PC-3 (cell line): ENCODE measurements at regions not wholly inside any gene's neighbourhood (a gene's known extent, or its start where the extent isn't known, plus 50 kb on each side); places are given as distances from the start of the nearest gene placed in this dataset.

Source experiments
- ATAC-seq: fragments of 200-7000 bp; cut with Tn5 transposase; 2 replicates; pipeline ENCODE4 v1.9.1; 2020; ENCODE audit warnings: mild to moderate bottlenecking, moderate library complexity
- BruUV-seq: library from RNA; stranded (reverse); fragments of 400-500 nt; replicated peaks from 2 replicates; lab custom pipeline; 2021; lab: Mats Ljungman, UMichigan
- CTCF ChIA-PET: fragments of 300-600 bp; sonication (Branson Sonifier 250); formaldehyde crosslinking; loops from one replicate; lab custom pipeline; 2022; ENCODE audit warnings: antibody characterized with exemption; lab: Charles Lee
- POLR2A ChIA-PET: fragments of 300-600 bp; sonication (Branson Sonifier 250); formaldehyde crosslinking; loops from one replicate; lab custom pipeline; 2022; ENCODE audit warnings: antibody characterized with exemption; ENCODE audit not compliant: unreplicated experiment; lab: Charles Lee
- DNase-seq: peaks from one replicate; pipeline ENCODE4 v3.0.0-alpha.2; 2015
- H2AFZ ChIP-seq: fragments of 300-600 bp; sonication (generic); 2 replicates; pipeline ENCODE4 v1.6.0; 2016; ENCODE audit warnings: antibody characterized with exemption, low read length
- H3F3A ChIP-seq: fragments of 300-600 bp; sonication (generic); one replicate; pipeline ENCODE4 v1.6.0; 2017; ENCODE audit warnings: antibody characterized with exemption, low read length, control low read depth, mild to moderate bottlenecking; ENCODE audit not compliant: unreplicated experiment
- H3K27ac ChIP-seq: fragments of 300-600 bp; sonication (generic); 2 replicates; pipeline ENCODE4 v1.5.1; 2016; ENCODE audit warnings: mild to moderate bottlenecking, low read length
- H3K27me3 ChIP-seq: fragments of 300-600 bp; sonication (generic); 2 replicates; pipeline ENCODE4 v1.6.1; 2016; ENCODE audit warnings: low read length, mixed read lengths
- H3K36me3 ChIP-seq: fragments of 300-600 bp; sonication (generic); 2 replicates; pipeline ENCODE4 v1.6.1; 2016; ENCODE audit warnings: low read depth, mixed run types, low read length, mixed read lengths
- H3K4me1 ChIP-seq: fragments of 300-600 bp; sonication (generic); 2 replicates; pipeline ENCODE4 v1.5.1; 2016; ENCODE audit warnings: low read length; ENCODE audit not compliant: insufficient read depth
- H3K4me2 ChIP-seq: fragments of 300-600 bp; sonication (generic); 2 replicates; pipeline ENCODE4 v1.6.0; 2016; ENCODE audit warnings: low read length
- H3K4me3 ChIP-seq: fragments of 300-600 bp; sonication (generic); 2 replicates; pipeline ENCODE4 v1.5.1; 2016; ENCODE audit warnings: mild to moderate bottlenecking, low read length, mixed read lengths
- H3K79me2 ChIP-seq: fragments of 300-600 bp; sonication (generic); 2 replicates; pipeline ENCODE4 v1.6.1; 2017; ENCODE audit warnings: low read length, mixed read lengths
- H3K9ac ChIP-seq: fragments of 300-600 bp; sonication (generic); 2 replicates; pipeline ENCODE4 v1.6.0; 2016; ENCODE audit warnings: mild to moderate bottlenecking, low read length
- H3K9me2 ChIP-seq: fragments of 300-600 bp; sonication (generic); replicated peaks from 2 replicates; pipeline ENCODE4 v1.6.1; 2016; ENCODE audit warnings: mixed run types, low read length, mixed read lengths
- H3K9me3 ChIP-seq: fragments of 300-600 bp; sonication (generic); 2 replicates; pipeline ENCODE4 v1.6.1; 2016; ENCODE audit warnings: low read length, mixed read lengths
- H4K20me1 ChIP-seq: fragments of 300-600 bp; sonication (generic); 2 replicates; pipeline ENCODE4 v1.6.1; 2016; ENCODE audit warnings: low read length, mixed read lengths
- EZH2 ChIP-seq: fragments of 300-600 bp; sonication (generic); IDR thresholded peaks from one replicate; pipeline ENCODE4 v1.6.1; 2017; ENCODE audit warnings: antibody characterized with exemption, mild to moderate bottlenecking, low read length; ENCODE audit not compliant: unreplicated experiment
- EZH2phosphoT487 ChIP-seq: fragments of 300-600 bp; sonication (generic); IDR thresholded peaks from 2 replicates; pipeline ENCODE4 v1.6.1; 2018; ENCODE audit warnings: mild to moderate bottlenecking, antibody characterized with exemption, low read length, borderline replicate concordance
- intact Hi-C: fragments of 100-400 bp; cut with micrococcal nuclease; formaldehyde crosslinking; loops from 2 replicates; pipeline ENCODE4 v1.9.0; 2023
- TF ChIP-seq, protein P1 (sequence below): fragments of 300-600 bp; sonication (generic); conservative IDR thresholded peaks from 2 replicates; pipeline ENCODE4 v1.5.1; 2017; ENCODE audit warnings: antibody characterized with exemption, low read depth, mild to moderate bottlenecking, low read length

DNA sequence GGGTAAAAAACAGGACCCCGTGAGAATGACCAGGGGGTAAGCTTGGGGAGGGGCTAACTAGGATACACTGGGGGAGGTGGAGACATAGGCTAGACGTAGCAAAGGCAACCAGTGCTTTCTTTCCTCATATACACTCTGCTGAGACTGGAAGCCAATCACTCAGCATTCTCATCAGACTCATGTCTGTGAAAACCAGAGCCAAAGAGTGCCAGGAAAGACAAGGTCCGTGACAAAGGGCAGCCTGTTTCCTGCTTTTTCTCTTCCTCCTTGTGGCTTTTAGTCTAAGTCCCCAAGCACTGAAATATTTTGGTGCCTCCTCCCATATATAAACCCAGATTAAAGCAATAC is 97.9 kb upstream of the NEDD9 start:
- no peaks in the 10 kb centered on the region for H3K79me2 ChIP-seq
- ChIA-PET POLR2A (no interaction called here), CTCF (no interaction called here)
- no peaks in the 10 kb centered on the region for H3F3A ChIP-seq
- no peaks in the 10 kb centered on the region for H3K4me1 ChIP-seq
- BruUV-seq = no TSS peak
- no peak overlapping the region for H2AFZ ChIP-seq
- H4K20me1 ChIP-seq = no peaks in the 10 kb centered on the region
- no peak overlapping the region for H3K4me3 ChIP-seq
- H3K9me3 ChIP-seq = no peaks in the 10 kb centered on the region
- no peak overlapping the region for H3K27ac ChIP-seq
- no peak for DNase-seq
- H3K9me2 ChIP-seq = no peaks in the 10 kb centered on the region
- H3K36me3 ChIP-seq = no peaks in the 10 kb centered on the region
- intact Hi-C loops = no loop called here
- no peak overlapping the region for H3K9ac ChIP-seq
- TF ChIP-seq EZH2 = no peak
- TF ChIP-seq, protein P1, sequence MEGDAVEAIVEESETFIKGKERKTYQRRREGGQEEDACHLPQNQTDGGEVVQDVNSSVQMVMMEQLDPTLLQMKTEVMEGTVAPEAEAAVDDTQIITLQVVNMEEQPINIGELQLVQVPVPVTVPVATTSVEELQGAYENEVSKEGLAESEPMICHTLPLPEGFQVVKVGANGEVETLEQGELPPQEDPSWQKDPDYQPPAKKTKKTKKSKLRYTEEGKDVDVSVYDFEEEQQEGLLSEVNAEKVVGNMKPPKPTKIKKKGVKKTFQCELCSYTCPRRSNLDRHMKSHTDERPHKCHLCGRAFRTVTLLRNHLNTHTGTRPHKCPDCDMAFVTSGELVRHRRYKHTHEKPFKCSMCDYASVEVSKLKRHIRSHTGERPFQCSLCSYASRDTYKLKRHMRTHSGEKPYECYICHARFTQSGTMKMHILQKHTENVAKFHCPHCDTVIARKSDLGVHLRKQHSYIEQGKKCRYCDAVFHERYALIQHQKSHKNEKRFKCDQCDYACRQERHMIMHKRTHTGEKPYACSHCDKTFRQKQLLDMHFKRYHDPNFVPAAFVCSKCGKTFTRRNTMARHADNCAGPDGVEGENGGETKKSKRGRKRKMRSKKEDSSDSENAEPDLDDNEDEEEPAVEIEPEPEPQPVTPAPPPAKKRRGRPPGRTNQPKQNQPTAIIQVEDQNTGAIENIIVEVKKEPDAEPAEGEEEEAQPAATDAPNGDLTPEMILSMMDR = no peak
- no peak for TF ChIP-seq EZH2phosphoT487
- no peaks in the 10 kb centered on the region for H3K27me3 ChIP-seq
- no peak overlapping the region for H3K4me2 ChIP-seq
- ATAC-seq = peak; percentile 38; the same call in 1 of the 2 replicates

DNA sequence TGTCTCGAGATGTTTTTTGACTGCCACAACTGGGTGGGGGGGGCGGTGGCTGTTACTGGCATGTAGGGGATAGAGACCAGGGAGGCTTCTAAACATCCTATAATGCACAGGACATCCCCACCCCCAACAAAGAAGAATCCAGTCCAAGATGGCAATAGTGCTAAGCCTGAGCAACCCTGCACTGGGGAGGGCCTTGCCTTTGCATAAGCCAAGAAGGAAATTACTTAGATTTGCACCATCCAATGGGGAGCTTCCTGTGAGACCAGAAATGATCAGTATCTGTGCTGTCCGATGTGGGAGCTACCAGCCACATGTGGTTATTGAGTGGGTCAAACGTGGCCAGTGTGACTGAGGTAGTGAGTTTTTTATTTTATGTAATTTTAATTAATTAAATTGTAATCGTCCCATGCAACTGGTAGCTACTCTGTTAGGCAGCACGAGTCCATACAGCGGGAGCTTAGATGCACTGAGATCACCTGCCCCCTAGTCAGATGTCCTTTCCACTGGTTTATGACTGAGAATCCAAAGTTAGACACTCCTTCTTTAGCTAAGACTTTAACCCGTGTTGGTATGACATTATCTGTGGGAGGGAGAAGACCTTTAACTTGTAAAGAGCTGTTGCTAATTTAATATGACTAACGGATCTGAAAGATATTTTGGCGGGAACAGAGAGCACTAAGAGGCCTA is 97.4 kb upstream of the NEDD9 start:
- H4K20me1 ChIP-seq = no peaks in the 10 kb centered on the region
- TF ChIP-seq, protein P1 = no peak
- TF ChIP-seq EZH2 = no peak
- TF ChIP-seq EZH2phosphoT487 = no peak
- no peak for DNase-seq
- no peaks in the 10 kb centered on the region for H3K9me2 ChIP-seq
- H3K9ac ChIP-seq = no peak overlapping the region
- H3K36me3 ChIP-seq = no peaks in the 10 kb centered on the region
- no peak overlapping the region for H2AFZ ChIP-seq
- no peak overlapping the region for H3K27ac ChIP-seq
- BruUV-seq = no TSS peak
- POLR2A ChIA-PET = no interaction called here
- intact Hi-C loops = no loop called here
- no peak for ATAC-seq
- H3K9me3 ChIP-seq = no peaks in the 10 kb centered on the region
- no peaks in the 10 kb centered on the region for H3F3A ChIP-seq
- no peak overlapping the region for H3K4me3 ChIP-seq
- H3K79me2 ChIP-seq = no peaks in the 10 kb centered on the region
- no peaks in the 10 kb centered on the region for H3K27me3 ChIP-seq
- no peak overlapping the region for H3K4me2 ChIP-seq
- CTCF ChIA-PET = no interaction called here
- H3K4me1 ChIP-seq = no peaks in the 10 kb centered on the region

DNA sequence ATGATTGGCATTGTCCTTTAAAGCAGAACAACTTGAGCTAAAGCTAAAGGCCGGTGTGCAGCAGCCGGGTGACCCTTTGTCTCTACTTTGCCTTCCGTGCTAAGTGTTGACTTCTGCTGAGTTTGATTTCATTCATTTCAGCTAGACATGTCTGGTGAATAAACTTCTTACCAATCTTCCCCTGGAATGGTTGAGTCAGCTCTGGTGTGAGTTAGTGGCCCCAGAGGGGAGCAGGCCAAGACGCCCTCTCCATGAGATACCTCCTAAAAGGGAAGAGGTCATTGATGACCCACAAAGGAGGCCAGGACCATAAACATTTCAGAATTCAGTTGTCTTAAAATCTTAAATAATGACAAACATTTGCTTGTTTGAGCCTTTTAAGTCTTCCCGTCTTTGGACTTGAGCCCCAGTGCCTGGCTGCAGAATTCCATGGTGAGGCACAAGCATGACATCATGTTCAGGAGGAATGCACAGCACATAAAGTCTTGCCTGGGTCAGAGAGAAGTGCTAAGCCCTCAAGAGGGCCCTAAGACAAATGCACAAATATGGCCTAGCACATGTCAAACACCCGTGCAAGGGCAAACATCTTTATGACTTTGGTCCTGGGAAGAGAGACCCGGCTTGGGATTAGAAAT is 96.3 kb upstream of the NEDD9 start:
- Histone ChIP-seq H4K20me1 (no peaks in the 10 kb centered on the region), H3K9me3 (no peaks in the 10 kb centered on the region), H2AFZ (no peak overlapping the region), H3F3A (no peaks in the 10 kb centered on the region), H3K9ac (no peak overlapping the region), H3K9me2 (no peaks in the 10 kb centered on the region), H3K27ac (no peak overlapping the region), H3K36me3 (no peaks in the 10 kb centered on the region), H3K79me2 (no peaks in the 10 kb centered on the region), H3K27me3 (no peaks in the 10 kb centered on the region), H3K4me3 (no peak overlapping the region), H3K4me1 (no peaks in the 10 kb centered on the region), H3K4me2 (no peak overlapping the region)
- ChIA-PET POLR2A (no interaction called here), CTCF (no interaction called here)
- ATAC-seq (no peak), DNase-seq (no peak)
- intact Hi-C loops = no loop called here
- no TSS peak for BruUV-seq
- TF ChIP-seq EZH2 (no peak), EZH2phosphoT487 (no peak)
- TF ChIP-seq, protein P1 = no peak
